ENCODE measurements at regions not wholly inside any gene's neighbourhood (a gene's known extent, or its start where the extent isn't known, plus 50 kb on each side); places are given as distances from the start of the nearest gene placed in this dataset.

- intact Hi-C loops (cut with DNase I): no loop called here
- H3K27me3 ChIP-seq: no peaks in the 10 kb centered on the region
- H3K4me1 ChIP-seq: no peaks in the 10 kb centered on the region
- H3K9me3 ChIP-seq: no peaks in the 10 kb centered on the region
- no peak overlapping the region for H3K4me3 ChIP-seq
- H3K36me3 ChIP-seq: no peaks in the 10 kb centered on the region
- DNase-seq (ENCODE audit: low spot score in 2 of 2): no peak
- TF ChIP-seq CTCF (IDR thresholded peaks at IDR 0.05): no peak
- no peak overlapping the region for H3K27ac ChIP-seq
These were observed 257.5 kb upstream of the PRMT6 start for GRCh38 chr1:106798991-106799390.

DNA sequence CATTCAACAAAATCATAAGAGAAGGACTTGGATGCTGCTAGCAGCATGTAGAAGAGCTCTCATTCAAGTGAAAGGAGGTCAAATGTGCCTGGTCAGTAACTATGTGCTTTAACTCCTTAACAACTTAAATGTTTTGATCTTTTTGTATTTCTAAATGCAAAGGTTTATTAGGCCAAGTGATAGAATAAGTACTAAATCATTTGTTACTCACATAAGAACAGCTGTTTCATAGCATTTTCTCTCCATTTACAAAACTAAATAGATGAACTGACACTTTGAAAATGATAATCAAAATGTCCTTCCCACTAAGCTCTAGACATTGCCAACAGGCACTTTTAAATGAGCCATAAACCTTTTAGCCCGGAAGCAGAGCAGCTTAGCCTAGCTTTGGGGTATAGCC lies 254.3 kb upstream of the PRMT6 start:
- Histone ChIP-seq H3K27ac (no peak overlapping the region), H3K27me3 (no peaks in the 10 kb centered on the region), H3K4me1 (no peaks in the 10 kb centered on the region), H3K9me3 (no peaks in the 10 kb centered on the region), H3K36me3 (no peaks in the 10 kb centered on the region), H3K4me3 (no peak overlapping the region)
- TF ChIP-seq CTCF (IDR thresholded peaks at IDR 0.05): no peak
- DNase-seq (ENCODE audit: low spot score in 2 of 2): no peak
- intact Hi-C loops (cut with DNase I): no loop called here

DNA sequence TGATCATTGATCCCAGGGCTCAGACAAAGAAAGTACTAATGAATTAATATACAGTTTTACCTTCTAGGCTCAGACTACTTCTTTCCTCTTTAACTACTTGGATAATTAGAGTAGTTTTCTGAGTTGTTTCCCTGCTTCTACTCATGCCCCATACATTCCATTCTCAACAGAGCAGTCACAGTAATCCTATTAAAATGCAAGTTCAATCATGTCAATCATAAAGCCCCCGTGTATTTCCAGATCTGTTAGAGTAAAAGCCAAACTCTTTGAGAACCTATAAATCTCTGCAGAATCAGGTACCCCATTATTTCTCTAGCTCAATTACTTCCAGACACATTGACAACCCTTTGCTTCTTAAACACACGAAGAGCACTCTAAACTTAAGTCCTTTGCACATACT lies 242.1 kb upstream of the PRMT6 start:
- intact Hi-C loops (cut with DNase I): no loop called here
- Histone ChIP-seq H3K4me3 (no peak overlapping the region), H3K27me3 (no peaks in the 10 kb centered on the region), H3K4me1 (no peaks in the 10 kb centered on the region), H3K9me3 (no peaks in the 10 kb centered on the region), H3K36me3 (no peaks in the 10 kb centered on the region), H3K27ac (no peak overlapping the region)
- no peak for TF ChIP-seq CTCF (IDR thresholded peaks at IDR 0.05)
- no peak for DNase-seq (ENCODE audit: low spot score in 2 of 2)

- intact Hi-C loops (cut with DNase I): no loop called here
- no peaks in the 10 kb centered on the region for H3K9me3 ChIP-seq
- no peaks in the 10 kb centered on the region for H3K36me3 ChIP-seq
- H3K27me3 ChIP-seq: no peaks in the 10 kb centered on the region
- no peak overlapping the region for H3K27ac ChIP-seq
- no peak for TF ChIP-seq CTCF (IDR thresholded peaks at IDR 0.05)
- H3K4me3 ChIP-seq: no peak overlapping the region
- no peaks in the 10 kb centered on the region for H3K4me1 ChIP-seq
- no peak for DNase-seq (ENCODE audit: low spot score in 2 of 2)
These were observed 238.9 kb upstream of the PRMT6 start for GRCh38 chr1:106817575-106817974.

DNA sequence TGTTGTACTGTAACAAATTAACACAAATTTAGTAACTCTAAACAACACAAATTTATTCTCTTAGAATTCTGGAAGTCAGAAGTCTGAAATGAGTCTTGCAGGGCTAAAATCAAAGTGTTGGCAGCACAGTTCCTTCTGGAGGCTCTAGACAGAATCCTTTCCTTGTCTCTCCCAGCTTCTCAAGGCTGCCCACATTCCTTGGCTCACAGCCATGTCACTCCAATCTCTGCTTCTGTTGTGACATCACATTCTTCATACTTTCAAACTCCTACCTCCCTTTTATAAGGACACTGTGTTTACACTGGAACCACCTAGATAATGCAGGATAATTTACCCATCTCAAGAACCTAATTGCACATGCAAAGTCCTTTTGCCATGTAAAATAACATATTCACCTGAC lies 225.0 kb upstream of the PRMT6 start:
- no peak overlapping the region for H3K4me3 ChIP-seq
- H3K4me1 ChIP-seq: no peaks in the 10 kb centered on the region
- intact Hi-C loops (cut with DNase I): no loop called here

More for the DNA sequence above, 225.0 kb upstream of the PRMT6 start:
- DNase-seq (ENCODE audit: low spot score in 2 of 2): no peak
- no peak overlapping the region for H3K27ac ChIP-seq
- no peaks in the 10 kb centered on the region for H3K36me3 ChIP-seq
- no peaks in the 10 kb centered on the region for H3K27me3 ChIP-seq
- no peaks in the 10 kb centered on the region for H3K9me3 ChIP-seq
- no peak for TF ChIP-seq CTCF (IDR thresholded peaks at IDR 0.05)
